Stimulated activated naive CD8-positive, alpha-beta T cell treated with anti-CD3 and anti-CD28 coated beads, Interleukin-15, amount 100 ng/mL, for 72 hours (primary cell): ENCODE measurements at regions not wholly inside any gene's neighbourhood (a gene's known extent, or its start where the extent isn't known, plus 50 kb on each side); places are given as distances from the start of the nearest gene placed in this dataset.
"Not testable (repeated sequence)": the region's sequence is repeated elsewhere in the genome, so short reads cannot be mapped to it uniquely, and the experiment has no call there.

ENCODE experiments used
- ATAC-seq: fragments of 150-1000 bp; cut with Tn5 transposase; 2 replicates; pipeline ENCODE4 v1.10.0; 2021; ENCODE audit warnings: mild to moderate bottlenecking, moderate library complexity
- DNase-seq, 2 donors: peaks; one replicate each; pipeline ENCODE4 v3.0.0; 2021 to 2022
- H3K27ac Mint-ChIP-seq, 2 donors: one replicate each; pipeline ENCODE4 v1.8.0; 2022; ENCODE audit warnings: mild to moderate bottlenecking in 2 of 2, mixed read lengths in 2 of 2, moderate library complexity in 2 of 2
- H3K27me3 Mint-ChIP-seq: one replicate; pipeline ENCODE4 v1.8.0; 2022; ENCODE audit warnings: mixed read lengths
- H3K4me1 Mint-ChIP-seq: one replicate; pipeline ENCODE4 v1.8.0; 2022; ENCODE audit warnings: mild to moderate bottlenecking, mixed read lengths
- H3K4me3 Mint-ChIP-seq, 2 donors: one replicate each; pipeline ENCODE4 v1.8.0; 2022; ENCODE audit warnings: mild to moderate bottlenecking in 2 of 2, mixed read lengths in 2 of 2, moderate library complexity in 1 of 2
- H3K9me3 Mint-ChIP-seq, 2 donors: one replicate each; pipeline ENCODE4 v1.8.0; 2022; ENCODE audit warnings: mixed read lengths in 2 of 2

- H3K9me3 Mint-ChIP-seq: peaks cover 17 to 32% of the 10 kb centered on the region in 2 donors
- peaks cover 20% of the 10 kb centered on the region for H3K4me1 Mint-ChIP-seq
- H3K4me3 Mint-ChIP-seq: peak overlapping the region; percentile 77 to 83
- ATAC-seq (peak; percentile 78), DNase-seq (peak; percentile 84 to 89)
- peak overlapping the region; percentile 41 to 91 for H3K27ac Mint-ChIP-seq
- peaks cover 22% of the 10 kb centered on the region for H3K27me3 Mint-ChIP-seq
Measured at GRCh38 chr9:63817622-63818518, 1467.1 kb downstream of the FOXD4L5 start.

DNA sequence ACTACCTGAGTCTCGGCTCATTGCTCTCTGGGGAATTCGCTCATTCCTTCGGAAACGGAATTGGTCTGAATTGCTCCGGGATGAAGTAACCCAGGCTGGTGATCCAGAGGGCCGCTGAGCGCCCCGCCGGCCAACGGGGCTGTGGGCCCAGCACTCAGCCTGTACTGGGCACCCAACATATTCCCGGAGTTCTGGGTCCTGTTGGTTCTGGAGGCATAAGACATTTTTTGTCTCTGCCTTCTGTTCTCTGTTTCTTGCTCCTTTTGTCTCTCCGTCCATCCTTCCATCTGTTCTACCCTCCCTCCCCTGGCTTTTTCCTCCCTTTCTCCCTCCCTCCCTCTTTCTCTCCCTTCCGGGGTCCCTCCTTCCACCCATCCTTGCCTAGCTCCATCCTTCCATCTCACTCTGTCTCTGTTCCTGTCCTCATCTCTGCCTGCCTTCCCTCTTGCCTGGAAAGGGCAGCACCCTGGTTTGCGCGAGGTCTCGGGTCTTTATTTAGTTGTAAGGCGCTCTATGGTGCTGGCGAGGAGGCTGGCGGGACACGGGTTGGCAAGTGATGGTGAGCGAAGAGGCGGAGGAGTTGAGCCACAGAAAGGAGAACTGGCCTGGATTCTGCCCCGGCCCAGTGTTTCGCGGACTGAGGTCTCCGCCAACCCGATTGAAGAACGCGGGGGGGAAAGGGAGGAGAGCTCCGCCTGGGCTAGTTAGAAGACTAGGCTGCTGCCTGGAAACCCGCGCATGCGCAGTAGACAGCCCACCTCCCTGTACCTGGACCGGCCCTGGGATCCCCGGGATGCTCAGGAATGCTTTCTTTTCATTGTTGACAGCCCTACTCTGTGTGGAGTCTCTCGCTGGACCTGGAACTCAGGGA is 1468.0 kb downstream of the FOXD4L5 start:
- DNase-seq (peak; percentile 67 to 70), ATAC-seq (peak; percentile 58)
- Mint-ChIP-seq H3K4me1 (peaks cover 20% of the 10 kb centered on the region), H3K27me3 (peaks cover 22% of the 10 kb centered on the region), H3K9me3 (peaks cover 16 to 30% of the 10 kb centered on the region in 2 donors), H3K4me3 (peak overlapping the region; percentile 77 to 83), H3K27ac (peak overlapping the region in 1 of 2 donors; percentile 2)

DNA sequence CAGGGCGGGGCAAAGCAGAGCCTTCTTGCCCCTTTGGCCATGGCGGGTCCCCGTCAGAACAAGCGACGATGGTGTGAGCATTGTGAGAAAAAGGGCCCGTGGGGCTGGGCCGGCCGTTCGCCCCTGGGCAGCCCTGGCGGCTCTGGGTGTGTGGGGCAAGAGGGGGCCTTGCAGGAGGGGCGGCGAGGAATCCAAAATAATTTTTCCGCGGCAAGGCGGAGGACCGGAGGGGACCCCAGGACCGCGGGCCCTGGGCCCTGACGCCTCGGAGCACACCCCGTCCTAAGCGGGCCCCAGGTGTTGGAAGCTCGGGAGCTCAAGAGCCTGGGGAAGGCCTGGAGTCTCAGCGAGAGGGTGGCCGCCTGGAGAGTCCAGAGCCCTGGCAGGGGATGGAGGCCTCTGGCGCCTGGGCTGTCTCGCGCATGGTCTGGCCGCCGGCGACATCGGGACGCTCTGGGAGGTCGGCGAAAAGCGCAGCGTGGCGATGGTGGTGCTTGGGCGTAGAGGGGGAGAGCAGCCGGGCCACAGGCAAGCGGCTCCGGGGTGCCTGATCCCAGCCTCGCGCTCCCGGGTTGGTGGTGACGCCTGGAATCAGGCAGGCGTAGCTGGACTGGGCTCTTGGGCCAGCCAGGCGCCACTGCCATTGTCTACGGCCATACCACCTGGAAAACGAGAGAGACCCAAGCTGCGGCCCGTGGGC is 1469.9 kb downstream of the FOXD4L5 start:
- not testable (repeated sequence) for DNase-seq, H3K27ac Mint-ChIP-seq, H3K4me3 Mint-ChIP-seq, ATAC-seq
- H3K4me1 Mint-ChIP-seq: peaks cover 20% of the 10 kb centered on the region
- peaks cover 13 to 30% of the 10 kb centered on the region in 2 donors for H3K9me3 Mint-ChIP-seq
- peaks cover 22% of the 10 kb centered on the region for H3K27me3 Mint-ChIP-seq

DNA sequence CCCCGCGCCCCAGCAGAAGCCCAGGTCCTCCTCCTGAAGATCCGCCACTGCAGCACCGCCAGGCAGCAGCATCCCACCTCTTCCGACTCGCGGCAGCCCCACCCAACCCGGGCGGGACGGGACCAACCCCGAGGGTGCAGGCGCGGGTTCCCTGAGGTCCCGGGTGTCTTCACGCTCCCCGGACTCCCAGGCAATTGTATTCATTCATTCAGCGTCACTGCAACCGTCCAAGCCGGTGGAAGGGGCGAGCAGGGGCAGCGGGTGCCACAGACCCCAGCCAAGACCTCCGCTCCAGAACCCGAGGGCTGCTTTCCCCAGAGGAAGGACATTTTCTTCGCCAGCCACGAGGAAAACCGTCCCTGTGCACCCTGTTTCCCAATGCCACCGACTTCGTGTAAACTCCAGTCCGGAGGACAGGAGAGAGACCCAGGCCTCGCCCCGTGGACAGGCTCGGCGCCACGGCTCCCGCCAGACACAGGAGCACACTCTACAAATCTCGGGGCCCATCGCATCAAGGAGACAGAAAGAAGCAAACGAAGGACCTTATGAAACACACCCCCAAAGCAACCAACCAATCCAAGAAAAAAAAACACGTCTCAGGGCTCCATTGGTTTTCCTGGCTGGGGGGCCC is 1471.5 kb downstream of the FOXD4L5 start:
- ATAC-seq, DNase-seq, H3K27ac Mint-ChIP-seq: not testable (repeated sequence)
- peaks cover 22% of the 10 kb centered on the region for H3K27me3 Mint-ChIP-seq
- peaks cover 20% of the 10 kb centered on the region for H3K4me1 Mint-ChIP-seq
- peaks cover 13 to 30% of the 10 kb centered on the region in 2 donors for H3K9me3 Mint-ChIP-seq
- peak overlapping the region; percentile 32 to 58 for H3K4me3 Mint-ChIP-seq

- H3K4me3 Mint-ChIP-seq, H3K27ac Mint-ChIP-seq: not testable (repeated sequence)
- Mint-ChIP-seq H3K4me1 (peaks cover 14% of the 10 kb centered on the region), H3K9me3 (peaks cover 14 to 27% of the 10 kb centered on the region in 2 donors), H3K27me3 (peaks cover 16% of the 10 kb centered on the region)
- DNase-seq: peak in 1 of 2 donors; percentile 34
- peak; percentile 74 for ATAC-seq
Measured at GRCh38 chr9:63812822-63813221, 1472.2 kb downstream of the FOXD4L5 start.

DNA sequence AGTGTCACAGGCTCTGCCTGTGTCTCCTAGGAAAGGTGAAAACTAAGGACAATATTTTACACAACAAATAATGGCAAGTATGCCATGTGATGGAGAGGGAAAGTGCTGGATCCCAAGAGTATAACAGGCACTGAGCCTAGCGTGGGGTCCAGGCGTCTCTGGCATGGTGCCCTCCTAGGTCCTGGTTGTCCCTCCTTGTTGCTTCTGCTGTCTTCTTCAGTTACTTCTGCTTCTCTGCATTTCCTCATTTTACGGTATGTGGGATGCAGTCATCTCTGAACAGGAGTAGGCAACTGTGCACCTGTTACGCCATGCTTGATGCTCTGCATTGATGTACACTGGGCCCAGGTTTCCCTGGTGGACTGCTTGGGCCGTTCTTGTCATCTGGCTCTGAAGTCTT is 1480.8 kb downstream of the FOXD4L5 start:
- not testable (repeated sequence) for H3K27ac Mint-ChIP-seq, ATAC-seq

GRCh38 chr9:63794081-63794685 is 1490.8 kb downstream of the FOXD4L5 start:
- DNase-seq, H3K27ac Mint-ChIP-seq: not testable (repeated sequence)
- H3K9me3 Mint-ChIP-seq: peaks cover 10 to 29% of the 10 kb centered on the region in 2 donors

More for the DNA sequence above, 1480.8 kb downstream of the FOXD4L5 start:
- H3K27me3 Mint-ChIP-seq, H3K4me3 Mint-ChIP-seq, H3K4me1 Mint-ChIP-seq, DNase-seq: not testable (repeated sequence)
- peaks cover 5 to 20% of the 10 kb centered on the region in 2 donors for H3K9me3 Mint-ChIP-seq

DNA sequence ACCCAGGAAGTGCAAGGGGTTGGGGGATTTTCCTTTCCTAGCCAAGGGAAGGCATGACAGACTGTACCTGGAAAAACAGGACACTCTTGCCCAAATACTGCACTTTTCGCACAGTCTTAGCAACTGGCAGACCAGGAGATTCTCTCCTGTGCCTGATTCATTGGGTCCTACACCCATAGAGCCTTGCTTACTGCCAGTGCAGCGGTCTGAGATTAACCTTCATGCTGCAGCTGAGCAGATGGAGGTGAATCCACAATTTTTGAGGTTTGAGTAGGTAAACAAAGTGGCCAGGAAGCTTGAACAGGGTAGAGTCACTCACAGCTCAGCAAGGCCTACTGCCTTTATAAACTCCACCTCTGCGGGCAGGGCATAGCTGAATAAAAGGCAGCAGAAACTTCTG is 1497.6 kb downstream of the FOXD4L5 start:
- H3K9me3 Mint-ChIP-seq: peaks cover 18 to 32% of the 10 kb centered on the region in 2 donors
- not testable (repeated sequence) for H3K4me1 Mint-ChIP-seq, DNase-seq, H3K4me3 Mint-ChIP-seq, H3K27ac Mint-ChIP-seq, H3K27me3 Mint-ChIP-seq, ATAC-seq

More at GRCh38 chr9:63794081-63794685, 1490.8 kb downstream of the FOXD4L5 start:
- not testable (repeated sequence) for H3K4me3 Mint-ChIP-seq, ATAC-seq, H3K4me1 Mint-ChIP-seq, H3K27me3 Mint-ChIP-seq

DNA sequence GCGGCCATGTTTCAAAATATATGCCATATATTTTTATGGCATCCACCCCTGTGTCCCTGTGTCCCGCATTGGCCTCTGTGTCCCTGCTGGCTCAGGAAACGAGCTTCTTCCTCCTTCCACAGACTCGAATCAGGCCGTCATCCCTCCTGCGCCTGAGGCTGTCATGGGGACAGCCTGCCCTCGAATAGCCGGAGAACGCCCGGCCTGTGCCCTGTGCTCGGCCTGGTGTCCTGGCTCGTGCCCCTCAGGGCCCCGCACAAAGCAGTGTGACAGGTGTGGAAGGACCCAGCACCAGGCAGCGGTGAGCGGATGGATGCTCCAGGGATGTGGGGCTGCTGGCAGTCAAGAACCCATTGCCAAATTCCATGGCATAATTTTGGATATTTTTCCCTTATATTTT is 1500.0 kb downstream of the FOXD4L5 start:
- peaks cover 12 to 16% of the 10 kb centered on the region in 2 donors for H3K9me3 Mint-ChIP-seq
- ATAC-seq, H3K4me1 Mint-ChIP-seq, DNase-seq, H3K4me3 Mint-ChIP-seq, H3K27me3 Mint-ChIP-seq, H3K27ac Mint-ChIP-seq: not testable (repeated sequence)

DNA sequence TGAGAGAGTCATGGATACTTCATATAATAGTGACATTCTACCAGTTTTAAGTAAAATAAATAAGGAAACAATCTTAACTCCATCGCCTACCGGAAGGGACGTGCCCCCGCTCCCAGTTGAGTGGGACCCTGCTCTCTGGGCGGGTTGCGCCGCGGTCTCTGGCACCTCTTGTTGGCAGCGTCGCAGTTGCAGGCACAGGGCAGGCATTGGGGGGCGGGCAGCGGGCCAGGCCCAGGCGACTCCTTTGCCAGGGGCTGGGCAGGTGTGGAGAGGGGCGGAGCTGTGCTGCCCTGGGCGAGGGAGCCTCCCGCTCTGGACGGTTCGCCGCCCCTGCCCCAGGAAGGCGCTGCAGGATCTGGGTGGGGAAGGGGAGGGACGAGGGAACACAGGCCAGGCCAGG is 1500.6 kb downstream of the FOXD4L5 start:
- not testable (repeated sequence) for H3K27me3 Mint-ChIP-seq, H3K4me3 Mint-ChIP-seq, H3K4me1 Mint-ChIP-seq, H3K27ac Mint-ChIP-seq, DNase-seq, ATAC-seq
- peaks cover 8 to 11% of the 10 kb centered on the region in 2 donors for H3K9me3 Mint-ChIP-seq

GRCh38 chr9:63781817-63782439 is 1503.1 kb downstream of the FOXD4L5 start:
- H3K27me3 Mint-ChIP-seq, DNase-seq, H3K27ac Mint-ChIP-seq, H3K9me3 Mint-ChIP-seq, H3K4me1 Mint-ChIP-seq, H3K4me3 Mint-ChIP-seq: not testable (repeated sequence)
- ATAC-seq: peak; percentile 69

DNA sequence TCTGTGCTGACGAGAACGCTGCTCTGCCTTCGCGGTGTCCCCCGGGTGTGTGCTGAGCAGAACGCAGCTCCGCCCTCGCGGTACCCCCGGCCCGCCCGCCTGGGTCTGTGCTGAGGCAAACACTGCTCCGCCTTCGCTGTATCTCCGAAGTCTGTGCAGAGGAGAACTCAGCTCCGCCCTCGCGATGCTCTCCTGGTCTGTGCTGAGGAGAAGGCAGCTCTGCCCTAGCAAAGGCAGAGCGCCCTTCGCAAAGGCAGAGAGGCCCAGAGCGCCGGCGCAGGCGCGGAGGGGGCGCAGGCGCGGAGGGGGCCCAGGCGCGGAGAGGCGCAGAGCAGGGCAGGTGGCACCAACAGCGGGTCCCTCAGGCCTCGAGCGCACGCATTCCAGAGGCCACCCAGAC is 1503.6 kb downstream of the FOXD4L5 start:
- not testable (repeated sequence) for H3K27me3 Mint-ChIP-seq, H3K4me1 Mint-ChIP-seq, H3K9me3 Mint-ChIP-seq, H3K4me3 Mint-ChIP-seq, DNase-seq, H3K27ac Mint-ChIP-seq
- peak; percentile 99 for ATAC-seq

- not testable (repeated sequence) for H3K4me3 Mint-ChIP-seq, H3K4me1 Mint-ChIP-seq, DNase-seq, H3K9me3 Mint-ChIP-seq, H3K27me3 Mint-ChIP-seq, H3K27ac Mint-ChIP-seq, ATAC-seq
Measured at GRCh38 chr9:63776220-63776619, 1508.8 kb downstream of the FOXD4L5 start.

- not testable (repeated sequence) for H3K9me3 Mint-ChIP-seq, DNase-seq, H3K27me3 Mint-ChIP-seq, H3K4me1 Mint-ChIP-seq, ATAC-seq, H3K4me3 Mint-ChIP-seq, H3K27ac Mint-ChIP-seq
Measured at GRCh38 chr9:63775092-63775426, 1510.0 kb downstream of the FOXD4L5 start.
